ENCODE measurements at regions not wholly inside any gene's neighbourhood (a gene's known extent, or its start where the extent isn't known, plus 50 kb on each side); places are given as distances from the start of the nearest gene placed in this dataset.

DNA sequence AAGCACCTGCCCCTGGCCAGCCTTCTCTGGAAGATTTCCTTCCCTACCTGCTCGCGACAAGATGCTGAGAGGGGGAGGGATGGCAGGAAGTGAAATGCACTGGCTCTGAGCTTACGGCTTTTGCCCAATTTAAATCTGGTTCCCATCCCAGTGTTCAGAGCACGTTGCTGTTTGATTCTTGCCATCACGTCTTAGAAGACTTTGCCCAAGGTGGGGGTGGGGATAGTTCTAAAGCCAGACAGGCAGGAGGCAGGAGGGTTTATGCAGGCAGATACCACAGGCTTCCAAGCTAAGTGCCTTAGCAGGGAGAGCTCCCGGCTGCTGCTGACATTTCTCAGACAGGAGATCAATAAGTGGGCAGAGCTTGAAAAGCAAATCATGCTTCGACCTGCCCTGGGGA lies 393.9 kb downstream of the MID1IP1 start:
- TF ChIP-seq, protein P1, sequence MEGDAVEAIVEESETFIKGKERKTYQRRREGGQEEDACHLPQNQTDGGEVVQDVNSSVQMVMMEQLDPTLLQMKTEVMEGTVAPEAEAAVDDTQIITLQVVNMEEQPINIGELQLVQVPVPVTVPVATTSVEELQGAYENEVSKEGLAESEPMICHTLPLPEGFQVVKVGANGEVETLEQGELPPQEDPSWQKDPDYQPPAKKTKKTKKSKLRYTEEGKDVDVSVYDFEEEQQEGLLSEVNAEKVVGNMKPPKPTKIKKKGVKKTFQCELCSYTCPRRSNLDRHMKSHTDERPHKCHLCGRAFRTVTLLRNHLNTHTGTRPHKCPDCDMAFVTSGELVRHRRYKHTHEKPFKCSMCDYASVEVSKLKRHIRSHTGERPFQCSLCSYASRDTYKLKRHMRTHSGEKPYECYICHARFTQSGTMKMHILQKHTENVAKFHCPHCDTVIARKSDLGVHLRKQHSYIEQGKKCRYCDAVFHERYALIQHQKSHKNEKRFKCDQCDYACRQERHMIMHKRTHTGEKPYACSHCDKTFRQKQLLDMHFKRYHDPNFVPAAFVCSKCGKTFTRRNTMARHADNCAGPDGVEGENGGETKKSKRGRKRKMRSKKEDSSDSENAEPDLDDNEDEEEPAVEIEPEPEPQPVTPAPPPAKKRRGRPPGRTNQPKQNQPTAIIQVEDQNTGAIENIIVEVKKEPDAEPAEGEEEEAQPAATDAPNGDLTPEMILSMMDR (IDR thresholded peaks at IDR 0.05) = no peak
- TF ChIP-seq POLR2A (IDR thresholded peaks at IDR 0.05) = no peak

Data from uterus (tissue), 2 donors.